RWPE2 (cell line): ENCODE measurements at regions not wholly inside any gene's neighbourhood (a gene's known extent, or its start where the extent isn't known, plus 50 kb on each side); places are given as distances from the start of the nearest gene placed in this dataset.
"Not testable (repeated sequence)": the region's sequence is repeated elsewhere in the genome, so short reads cannot be mapped to it uniquely, and the experiment has no call there.

Experiments
- ATAC-seq: fragments of 200-7000 bp; cut with Tn5 transposase; 3 replicates; pipeline ENCODE4 v1.9.1; 2021; ENCODE audit warnings: low read depth
- DNase-seq: peaks from one replicate; pipeline ENCODE4 v3.0.0-alpha.2; 2020; ENCODE audit warnings: low spot score
- H3K27ac ChIP-seq: fragments of 450-650 bp; 2 replicates; pipeline ENCODE4 v1.5.1; 2017; ENCODE audit warnings: mild to moderate bottlenecking; ENCODE audit not compliant: poor library complexity, severe bottlenecking
- H3K27me3 ChIP-seq: fragments of 250-450 bp; sonication (Bioruptor Pico); 2 replicates; pipeline ENCODE4 v1.5.1; 2021; ENCODE audit warnings: mild to moderate bottlenecking, moderate library complexity; ENCODE audit not compliant: insufficient read depth, poor library complexity, severe bottlenecking
- H3K36me3 ChIP-seq: fragments of 250-450 bp; sonication (Bioruptor Pico); 2 replicates; pipeline ENCODE4 v1.5.1; 2020; ENCODE audit warnings: low read depth, mild to moderate bottlenecking, moderate library complexity
- H3K4me1 ChIP-seq: fragments of 250-450 bp; sonication (Bioruptor Pico); 2 replicates; pipeline ENCODE4 v1.5.1; 2021; ENCODE audit warnings: mild to moderate bottlenecking, moderate library complexity; ENCODE audit not compliant: insufficient read depth, poor library complexity, severe bottlenecking
- H3K4me3 ChIP-seq: fragments of 250-450 bp; sonication (Bioruptor Pico); 2 replicates; pipeline ENCODE4 v1.5.1; 2021; ENCODE audit warnings: mild to moderate bottlenecking, moderate library complexity; ENCODE audit not compliant: severe bottlenecking
- H3K9me3 ChIP-seq: fragments of 250-450 bp; sonication (Bioruptor Pico); 2 replicates; pipeline ENCODE4 v1.5.1; 2021; ENCODE audit warnings: mild to moderate bottlenecking, moderate library complexity; ENCODE audit not compliant: severe bottlenecking
- TF ChIP-seq, protein P1 (sequence below): fragments of 450-650 bp; IDR thresholded peaks from one replicate; pipeline ENCODE4 v1.5.1; 2017; ENCODE audit warnings: mild to moderate bottlenecking, moderate library complexity; ENCODE audit not compliant: poor library complexity, severe bottlenecking

DNA sequence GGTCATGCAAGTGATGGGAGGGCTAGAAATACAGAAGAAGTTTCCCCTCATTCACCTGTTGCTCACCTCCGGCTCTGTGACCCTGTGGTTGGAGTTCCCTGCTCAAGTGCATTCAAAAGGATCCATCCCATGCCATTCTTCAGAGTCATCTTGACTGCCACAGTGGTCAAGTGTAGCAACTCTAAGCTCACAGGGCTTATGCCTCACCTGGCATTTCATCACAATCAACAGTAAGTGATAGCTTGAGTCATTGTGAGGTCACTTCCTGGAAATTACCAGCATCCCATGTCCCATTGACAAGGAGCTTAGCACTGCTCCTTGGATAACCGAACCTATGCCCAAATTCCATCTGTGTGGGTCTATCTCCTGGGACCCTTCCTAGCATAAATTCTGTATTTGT lies 55.6 kb downstream of the OR4C45 start:
- no peak for ATAC-seq
- Histone ChIP-seq H3K9me3 (no peaks in the 10 kb centered on the region), H3K4me1 (no peaks in the 10 kb centered on the region)

DNA sequence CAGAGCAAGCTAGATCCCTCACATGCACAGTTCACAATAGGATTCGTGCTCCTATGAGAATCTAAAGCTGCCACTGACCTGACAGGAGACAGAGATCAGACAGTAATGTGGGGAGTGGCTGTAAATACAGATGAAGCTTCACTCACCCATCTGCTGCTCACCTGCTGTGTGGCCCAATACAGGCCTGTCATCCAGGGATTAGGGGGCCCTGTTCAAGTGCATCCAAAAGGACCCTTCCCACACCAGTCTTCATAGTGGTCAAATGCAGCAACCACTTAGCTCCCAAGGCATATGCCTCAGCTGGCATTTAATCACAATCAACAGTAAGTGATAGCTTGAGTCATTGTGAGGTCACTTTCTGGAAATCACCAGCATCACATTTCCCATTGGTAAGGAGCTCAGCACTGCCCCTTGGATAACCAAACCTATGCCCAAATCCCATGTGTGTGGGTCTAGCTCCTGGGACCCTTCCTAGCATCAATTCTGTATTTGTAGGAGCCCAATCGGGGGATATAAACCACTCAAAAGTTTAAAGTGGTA lies 65.6 kb downstream of the OR4C45 start:
- Histone ChIP-seq H3K4me1 (no peaks in the 10 kb centered on the region), H3K9me3 (no peaks in the 10 kb centered on the region), H3K4me3 (no peak overlapping the region), H3K27me3 (no peaks in the 10 kb centered on the region), H3K36me3 (no peaks in the 10 kb centered on the region), H3K27ac (no peak overlapping the region)
- TF ChIP-seq, protein P1, sequence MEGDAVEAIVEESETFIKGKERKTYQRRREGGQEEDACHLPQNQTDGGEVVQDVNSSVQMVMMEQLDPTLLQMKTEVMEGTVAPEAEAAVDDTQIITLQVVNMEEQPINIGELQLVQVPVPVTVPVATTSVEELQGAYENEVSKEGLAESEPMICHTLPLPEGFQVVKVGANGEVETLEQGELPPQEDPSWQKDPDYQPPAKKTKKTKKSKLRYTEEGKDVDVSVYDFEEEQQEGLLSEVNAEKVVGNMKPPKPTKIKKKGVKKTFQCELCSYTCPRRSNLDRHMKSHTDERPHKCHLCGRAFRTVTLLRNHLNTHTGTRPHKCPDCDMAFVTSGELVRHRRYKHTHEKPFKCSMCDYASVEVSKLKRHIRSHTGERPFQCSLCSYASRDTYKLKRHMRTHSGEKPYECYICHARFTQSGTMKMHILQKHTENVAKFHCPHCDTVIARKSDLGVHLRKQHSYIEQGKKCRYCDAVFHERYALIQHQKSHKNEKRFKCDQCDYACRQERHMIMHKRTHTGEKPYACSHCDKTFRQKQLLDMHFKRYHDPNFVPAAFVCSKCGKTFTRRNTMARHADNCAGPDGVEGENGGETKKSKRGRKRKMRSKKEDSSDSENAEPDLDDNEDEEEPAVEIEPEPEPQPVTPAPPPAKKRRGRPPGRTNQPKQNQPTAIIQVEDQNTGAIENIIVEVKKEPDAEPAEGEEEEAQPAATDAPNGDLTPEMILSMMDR = no peak
- DNase-seq = no peak
- no peak for ATAC-seq

More for the DNA sequence above, 55.6 kb downstream of the OR4C45 start:
- no peak for DNase-seq
- TF ChIP-seq, protein P1 = no peak
- Histone ChIP-seq H3K4me3 (no peak overlapping the region), H3K27me3 (no peaks in the 10 kb centered on the region), H3K36me3 (no peaks in the 10 kb centered on the region), H3K27ac (no peak overlapping the region)

DNA sequence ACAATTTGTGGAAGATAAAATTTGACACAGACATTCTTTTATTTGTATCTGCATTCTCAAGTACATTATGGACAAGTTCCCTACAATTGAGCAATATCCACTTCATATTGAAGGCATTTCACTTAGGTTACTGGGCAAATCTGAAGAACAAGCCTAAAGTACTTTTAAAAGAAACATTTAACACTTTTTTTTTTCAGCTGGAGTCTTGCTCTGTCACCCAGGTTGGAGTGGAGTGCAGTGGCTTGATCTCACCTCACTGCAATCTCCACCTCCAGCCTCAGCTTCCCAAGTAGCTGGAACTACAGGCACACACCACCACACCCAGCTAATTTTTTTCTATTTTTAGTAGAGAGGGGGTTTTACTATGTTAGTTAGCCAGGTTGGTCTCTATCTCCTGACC lies 70.2 kb downstream of the OR4C45 start:
- ATAC-seq (no peak), DNase-seq (no peak)
- no peaks in the 10 kb centered on the region for H3K36me3 ChIP-seq
- no peaks in the 10 kb centered on the region for H3K27me3 ChIP-seq
- no peak overlapping the region for H3K4me3 ChIP-seq
- TF ChIP-seq, protein P1 = no peak
- H3K9me3 ChIP-seq = no peaks in the 10 kb centered on the region
- no peaks in the 10 kb centered on the region for H3K4me1 ChIP-seq
- no peak overlapping the region for H3K27ac ChIP-seq

DNA sequence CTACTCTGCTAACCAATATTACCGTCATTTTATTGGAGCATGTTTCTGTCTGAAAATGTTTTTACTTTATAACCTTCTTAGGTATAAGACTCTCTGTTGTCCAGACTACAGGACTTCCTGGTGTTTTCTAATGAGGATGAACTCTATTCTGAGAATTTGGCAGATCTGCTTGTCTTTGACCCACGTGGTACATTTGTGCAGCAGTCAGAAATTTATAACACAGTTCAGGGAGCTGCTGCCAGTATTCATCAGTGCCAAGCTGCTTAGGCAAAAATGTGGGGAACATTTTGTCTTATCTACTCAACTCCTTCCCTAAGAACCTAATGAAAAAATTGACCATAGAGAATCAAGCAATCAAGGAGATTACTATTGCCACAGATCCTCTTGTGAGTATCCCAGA lies 108.0 kb downstream of the OR4C45 start:
- H3K4me3 ChIP-seq, H3K36me3 ChIP-seq, H3K4me1 ChIP-seq, ATAC-seq, DNase-seq, H3K9me3 ChIP-seq, H3K27ac ChIP-seq, H3K27me3 ChIP-seq: not testable (repeated sequence)

- ATAC-seq = 0 out of 3 replicates have a peak, but pooled peaks have one; percentile 23
- H3K27ac ChIP-seq, H3K27me3 ChIP-seq, H3K4me3 ChIP-seq, H3K36me3 ChIP-seq, H3K9me3 ChIP-seq, H3K4me1 ChIP-seq, DNase-seq: not testable (repeated sequence)
These were observed 113.6 kb downstream of the OR4C45 start for GRCh38 chr11:50146308-50146707.

DNA sequence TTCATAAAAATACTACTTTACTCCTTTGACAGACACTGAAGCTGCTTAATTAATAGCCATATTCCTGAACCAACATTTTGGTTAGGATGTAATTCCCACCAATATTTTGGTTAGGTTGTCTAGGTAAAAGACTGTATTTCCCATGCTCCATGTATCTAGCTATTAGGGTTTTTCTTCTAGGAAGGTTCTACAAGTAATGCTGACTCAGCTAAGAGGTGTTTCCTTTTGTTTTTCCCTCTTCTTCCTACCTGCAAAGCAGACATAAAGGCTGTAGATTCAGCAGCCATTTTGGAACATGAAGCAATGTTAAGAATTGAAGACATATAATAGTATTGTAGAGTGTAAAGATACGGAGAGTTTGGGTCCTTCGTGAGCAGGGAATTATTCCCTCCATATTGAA lies 115.3 kb downstream of the OR4C45 start:
- not testable (repeated sequence) for H3K27ac ChIP-seq, H3K27me3 ChIP-seq, H3K4me3 ChIP-seq, ATAC-seq, DNase-seq, H3K36me3 ChIP-seq, H3K4me1 ChIP-seq, H3K9me3 ChIP-seq
